GM19372 (cell line): ENCODE measurements at regions not wholly inside any gene's neighbourhood (a gene's known extent, or its start where the extent isn't known, plus 50 kb on each side); places are given as distances from the start of the nearest gene placed in this dataset.

Experiments used
- ATAC-seq: cut with Tn5 transposase; IDR thresholded peaks from one replicate; pipeline ENCODE4 v1.9.1; 2021; ENCODE audit warnings: mild to moderate bottlenecking, low read depth, moderate library complexity; ENCODE audit not compliant: unreplicated experiment

GRCh38 chr15:69802432-69802831 is 295.3 kb downstream of the TLE3 start:
- no peak for ATAC-seq

DNA sequence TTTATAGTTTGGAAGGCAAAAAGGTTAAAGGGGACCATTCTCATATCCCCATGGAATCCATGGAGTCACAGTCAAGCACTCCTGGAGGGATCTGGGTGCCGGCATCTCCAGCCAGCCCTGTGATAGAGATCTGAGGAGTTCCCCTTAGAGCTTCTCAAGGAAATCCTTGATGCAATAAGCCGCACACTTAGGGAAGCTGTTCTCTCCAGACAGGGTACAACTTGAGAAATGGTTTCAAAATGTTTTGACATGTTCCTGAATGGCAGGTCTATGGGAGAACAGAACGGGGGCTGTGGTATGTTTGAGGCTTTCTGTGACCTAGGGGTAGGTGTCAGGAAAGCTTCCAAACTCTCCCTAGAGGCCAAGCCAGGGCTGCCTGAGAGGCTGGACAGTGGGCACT is 292.9 kb downstream of the TLE3 start:
- ATAC-seq = no peak

DNA sequence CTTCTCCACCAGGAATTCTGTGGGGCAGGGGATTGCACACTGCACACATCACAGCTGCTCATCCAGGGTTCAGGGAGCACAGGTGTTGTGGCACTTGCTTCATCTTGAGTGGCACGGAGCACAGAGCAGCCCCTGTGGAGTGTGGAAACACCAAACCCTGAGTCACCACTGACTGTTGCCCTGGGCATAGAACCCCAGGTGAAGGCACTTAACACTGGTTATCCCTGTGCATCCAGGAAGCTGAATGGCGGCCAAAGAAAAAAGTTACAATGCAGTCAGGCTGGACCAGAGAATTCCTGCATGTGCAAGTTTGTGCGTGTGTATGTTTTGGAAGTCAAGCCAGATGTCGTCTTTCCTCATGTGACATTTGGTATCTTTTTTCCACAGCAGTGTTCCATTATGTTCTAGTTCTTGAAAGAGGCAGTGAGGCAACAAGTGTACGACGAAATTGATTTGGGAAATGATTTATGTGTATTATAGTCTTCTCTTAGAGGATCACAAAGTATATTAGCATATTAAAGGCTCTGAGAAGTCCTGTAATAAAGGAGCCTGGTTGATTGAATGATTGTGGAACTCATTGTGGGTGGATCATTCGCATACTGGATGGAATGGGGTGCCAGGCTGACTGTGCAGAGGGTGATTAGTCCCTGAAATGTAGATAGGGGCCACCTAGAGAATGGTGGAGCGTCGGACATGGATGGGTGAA is 292.3 kb downstream of the TLE3 start:
- no peak for ATAC-seq

DNA sequence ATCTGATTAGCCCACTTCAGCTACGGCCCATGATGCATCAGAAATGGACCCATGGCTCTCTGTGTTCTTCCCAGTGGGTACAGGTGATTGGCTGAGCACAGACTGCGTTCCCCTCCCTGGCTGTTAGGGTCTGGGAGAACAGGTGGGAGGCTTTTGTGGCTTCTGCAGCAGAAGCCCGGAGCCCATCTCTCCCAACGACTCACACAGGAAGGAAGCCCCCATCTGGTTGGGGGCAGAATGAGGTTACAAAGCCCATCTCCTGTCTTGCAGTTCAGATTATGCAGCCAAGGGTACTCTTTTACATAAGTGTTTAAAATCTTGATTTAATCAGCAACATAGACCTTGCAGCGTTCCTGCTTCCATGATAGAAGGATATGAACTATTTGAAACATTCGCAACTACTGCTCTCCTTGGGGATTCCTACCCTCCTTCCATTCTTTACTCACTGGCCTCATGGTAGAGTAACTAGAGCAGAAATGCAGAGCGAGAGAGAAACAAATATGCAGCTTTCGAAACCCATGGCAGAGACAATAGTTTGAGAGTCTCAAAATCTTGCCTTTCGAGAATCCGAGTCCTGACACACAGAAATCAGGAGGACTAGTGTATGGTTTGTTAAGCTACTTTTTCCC is 291.3 kb downstream of the TLE3 start:
- no peak for ATAC-seq

GRCh38 chr15:69807721-69808120 is 290.0 kb downstream of the TLE3 start:
- no peak for ATAC-seq

GRCh38 chr15:69808756-69809155 is 289.0 kb downstream of the TLE3 start:
- no peak for ATAC-seq

DNA sequence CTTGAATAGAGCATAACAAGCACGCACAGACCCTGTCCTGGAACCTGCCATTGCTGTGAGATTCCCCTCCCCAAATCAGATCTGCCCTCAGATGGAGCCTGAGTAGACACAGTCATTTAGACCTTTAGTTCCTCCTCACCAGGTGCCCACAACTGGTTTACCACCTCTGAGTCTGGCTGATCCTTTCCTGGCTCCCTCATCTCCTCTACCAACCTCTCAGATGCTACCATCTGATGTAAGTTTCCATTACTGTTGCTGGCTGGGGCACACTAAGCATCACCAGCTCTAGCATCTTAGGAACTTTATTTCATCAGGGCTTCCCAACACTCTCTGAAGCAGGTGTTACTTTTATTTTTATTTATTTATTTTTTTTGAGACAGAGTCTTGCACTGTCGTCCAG is 288.3 kb downstream of the TLE3 start:
- no peak for ATAC-seq

DNA sequence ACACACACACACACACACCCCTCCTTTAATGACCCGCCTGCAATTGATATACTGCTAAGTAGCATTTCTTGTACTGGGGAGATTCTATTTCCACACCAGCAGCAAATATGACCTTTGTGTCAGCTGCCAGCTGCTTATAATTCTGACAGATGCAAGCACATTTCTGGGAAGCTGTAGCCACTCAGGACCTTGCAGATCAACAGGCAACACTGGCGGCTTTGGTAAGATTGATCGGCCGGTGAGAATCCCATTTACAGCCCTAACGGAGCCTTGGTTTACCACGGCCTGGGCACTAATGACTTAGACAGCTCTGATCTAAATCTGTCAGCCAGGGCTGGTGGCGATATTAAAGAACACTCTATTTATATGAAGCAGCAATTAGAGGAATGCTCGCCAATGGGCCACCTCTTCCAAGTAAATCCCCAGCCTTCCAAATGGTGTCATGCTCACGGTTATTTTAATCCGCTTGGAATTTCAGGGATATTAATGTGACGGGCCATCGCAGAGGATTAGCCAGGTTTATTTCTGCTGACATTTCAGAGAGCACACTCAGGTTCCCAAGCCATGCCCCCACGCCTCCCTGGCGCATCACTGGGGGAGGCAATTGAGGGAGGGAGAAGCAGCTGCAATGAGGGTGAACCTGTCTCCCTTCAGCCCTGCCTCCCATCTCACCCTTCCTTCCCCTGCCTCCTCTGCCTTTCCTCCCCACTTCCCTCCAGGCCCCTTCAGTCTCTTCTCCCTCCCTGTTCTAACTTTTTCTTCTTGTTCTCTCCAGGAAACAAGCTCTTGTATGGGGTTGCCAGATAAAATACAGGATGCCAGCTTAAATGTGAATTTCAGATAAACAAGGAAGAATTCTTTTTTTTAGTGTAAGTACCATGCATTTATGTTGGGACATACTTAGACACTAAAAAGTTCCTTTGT is 287.0 kb downstream of the TLE3 start:
- ATAC-seq = no peak

DNA sequence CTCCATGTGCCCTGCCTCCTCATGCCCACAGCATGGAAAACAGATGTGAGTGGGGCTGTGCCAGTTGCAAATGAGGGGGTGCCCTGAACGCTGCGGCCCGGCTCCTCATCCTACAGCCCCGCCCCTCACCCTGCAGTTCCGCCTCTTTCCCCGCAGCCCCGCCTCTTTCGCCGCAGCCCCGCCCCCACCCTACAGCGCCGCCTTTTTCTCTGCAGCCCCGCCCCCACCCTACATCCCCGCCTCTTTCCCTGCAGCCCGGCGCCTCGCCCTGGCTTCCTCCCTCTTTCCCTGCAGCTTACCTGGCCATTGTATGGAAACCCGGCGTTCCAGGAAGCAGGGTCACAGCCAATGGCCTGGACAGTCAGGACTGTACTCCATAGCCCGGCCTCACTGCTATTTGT is 284.9 kb downstream of the TLE3 start:
- no peak for ATAC-seq

GRCh38 chr15:69813881-69814280 is 283.8 kb downstream of the TLE3 start:
- ATAC-seq = no peak

- no peak for ATAC-seq
Measured at GRCh38 chr15:69814932-69815331, 282.8 kb downstream of the TLE3 start.

GRCh38 chr15:69815793-69816192 is 281.9 kb downstream of the TLE3 start:
- ATAC-seq = no peak

DNA sequence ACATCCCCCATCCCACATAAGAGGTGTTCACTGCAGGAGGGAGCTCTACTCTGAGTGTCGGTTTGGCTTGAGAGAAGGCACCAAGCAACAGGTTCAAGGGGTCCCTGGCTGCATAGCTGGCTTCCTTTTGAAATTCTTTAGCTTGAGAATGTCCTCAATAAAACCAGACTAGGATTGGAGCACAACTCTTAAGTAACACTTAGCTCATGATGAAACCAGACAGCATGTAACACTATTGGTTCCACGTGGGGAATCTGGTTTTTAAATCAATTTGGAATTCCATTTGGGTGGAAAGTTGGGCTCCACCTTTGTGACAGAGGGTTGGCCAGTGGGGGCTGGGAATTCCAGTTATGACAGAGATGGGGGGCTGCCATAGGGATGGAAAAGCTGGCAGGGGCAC is 281.2 kb downstream of the TLE3 start:
- ATAC-seq = no peak

DNA sequence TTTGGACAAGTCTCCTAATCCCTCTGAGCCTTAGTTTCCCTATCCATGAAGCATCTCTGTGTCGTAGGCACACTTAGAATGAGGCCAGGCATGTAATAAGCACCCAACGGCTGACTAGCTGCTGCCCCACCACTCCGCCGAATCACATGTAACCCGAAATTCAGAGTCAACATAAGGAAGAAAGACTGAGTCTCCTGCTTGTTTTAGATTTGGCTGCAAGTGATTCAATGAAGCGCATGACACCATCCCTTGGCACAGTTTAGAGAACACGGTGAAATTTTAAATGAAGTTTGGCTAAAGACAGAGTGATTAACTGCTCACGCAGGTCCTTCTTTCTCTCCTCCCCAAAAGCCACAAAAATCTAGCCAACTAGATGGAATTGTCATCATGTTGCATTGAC is 279.2 kb downstream of the TLE3 start:
- no peak for ATAC-seq

DNA sequence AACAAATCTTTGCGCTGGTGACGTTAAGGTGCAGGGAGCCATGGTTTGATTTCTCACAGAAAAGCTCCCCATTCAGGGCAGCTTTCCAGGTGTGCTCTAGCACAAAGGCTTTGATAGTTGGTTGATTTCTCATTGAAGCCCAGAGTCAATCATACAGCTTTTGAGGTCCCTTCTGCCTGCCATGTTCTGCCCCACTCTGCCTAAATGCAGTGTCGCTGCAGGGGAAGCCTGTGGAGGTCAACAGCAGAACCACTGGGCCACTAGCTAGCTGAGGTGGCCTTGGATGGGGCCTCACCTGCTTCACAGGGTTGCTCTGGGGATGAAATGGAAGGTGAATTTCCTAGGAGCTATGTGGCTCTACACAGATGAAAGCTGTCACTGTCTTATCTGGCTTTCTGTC is 278.3 kb downstream of the TLE3 start:
- ATAC-seq = no peak

DNA sequence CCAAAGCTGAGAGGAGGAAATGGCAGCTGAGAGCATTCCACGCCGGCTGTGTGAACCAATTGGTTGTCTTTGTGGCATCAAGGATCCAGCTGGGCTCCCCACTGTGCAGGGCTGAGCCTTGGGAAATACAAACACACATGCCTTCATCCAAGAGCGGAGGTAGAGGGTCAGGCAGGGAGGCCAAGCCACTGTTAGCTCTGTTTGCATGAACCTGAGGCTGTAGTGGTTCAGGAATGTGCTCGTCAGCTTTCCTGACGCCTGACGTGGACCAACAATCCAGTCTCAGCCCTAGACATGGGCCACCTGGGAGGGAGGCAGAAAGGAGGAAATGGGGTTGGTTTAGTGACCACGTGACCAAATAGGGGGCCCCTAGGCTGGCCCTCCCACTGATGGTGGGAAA is 276.9 kb downstream of the TLE3 start:
- ATAC-seq = no peak

GRCh38 chr15:69823223-69823907 is 274.4 kb downstream of the TLE3 start:
- ATAC-seq = no peak

- no peak for ATAC-seq
Measured at GRCh38 chr15:69824075-69824876, 273.4 kb downstream of the TLE3 start.

- no peak for ATAC-seq
Measured at GRCh38 chr15:69824877-69825406, 272.8 kb downstream of the TLE3 start.
